ENCODE measurements at regions not wholly inside any gene's neighbourhood (a gene's known extent, or its start where the extent isn't known, plus 50 kb on each side); places are given as distances from the start of the nearest gene placed in this dataset.
"Not testable (repeated sequence)": the region's sequence is repeated elsewhere in the genome, so short reads cannot be mapped to it uniquely, and the experiment has no call there.

GRCh38 chr6:69489970-69490369 is 306.8 kb downstream of the LMBRD1 start:
- FAIRE-seq = no peak
- DNase-seq (ENCODE audit: low spot score) = no peak

- FAIRE-seq (peak; percentile 61), DNase-seq (ENCODE audit: low spot score) (peak; percentile 29)
These were observed 309.1 kb downstream of the LMBRD1 start for GRCh38 chr6:69487688-69488087.

GRCh38 chr6:69466979-69467570 is 329.7 kb downstream of the LMBRD1 start:
- DNase-seq (ENCODE audit: low spot score) (no peak), FAIRE-seq (no peak)

GRCh38 chr6:69465866-69466265 is 330.9 kb downstream of the LMBRD1 start:
- FAIRE-seq (no peak), DNase-seq (ENCODE audit: low spot score) (no peak)

GRCh38 chr6:69456086-69456485 is 340.7 kb downstream of the LMBRD1 start:
- DNase-seq (ENCODE audit: low spot score) (no peak), FAIRE-seq (no peak)

- DNase-seq (ENCODE audit: low spot score); FAIRE-seq: not testable (repeated sequence)
These were observed 342.2 kb downstream of the LMBRD1 start for GRCh38 chr6:69454619-69455018.

- FAIRE-seq = not testable (repeated sequence)
These were observed 346.3 kb downstream of the LMBRD1 start for GRCh38 chr6:69450493-69450892.

GRCh38 chr6:69449887-69450286 is 346.9 kb downstream of the LMBRD1 start:
- DNase-seq (ENCODE audit: low spot score) = no peak
- no peak for FAIRE-seq

More at GRCh38 chr6:69450493-69450892, 346.3 kb downstream of the LMBRD1 start:
- not testable (repeated sequence) for DNase-seq (ENCODE audit: low spot score)

Measured in RCC 7860 (cell line).